ENCODE measurements at regions not wholly inside any gene's neighbourhood (a gene's known extent, or its start where the extent isn't known, plus 50 kb on each side); places are given as distances from the start of the nearest gene placed in this dataset.

GRCh38 chr3:104088738-104089137 is 1278.0 kb upstream of the ALCAM start:
- TF ChIP-seq POLR2A (IDR thresholded peaks at IDR 0.05), result no peak
- TF ChIP-seq CTCF (IDR thresholded peaks at IDR 0.05), result no peak
